ENCODE measurements at regions not wholly inside any gene's neighbourhood (a gene's known extent, or its start where the extent isn't known, plus 50 kb on each side); places are given as distances from the start of the nearest gene placed in this dataset.

GRCh38 chr9:117800389-117800788 lies 96.2 kb downstream of the TLR4 start:
- Histone ChIP-seq H3K79me2 (ENCODE audit: control insufficient read depth, insufficient read depth, low read length) (no peaks in the 10 kb centered on the region), H3K9ac (ENCODE audit: insufficient read depth, low read length) (no peak overlapping the region), H3K9me3 (ENCODE audit: control insufficient read depth, insufficient read depth, low read depth, low read length) (no peaks in the 10 kb centered on the region), H3K27me3 (ENCODE audit: control insufficient read depth, insufficient read depth, low read length) (no peaks in the 10 kb centered on the region), H2AFZ (ENCODE audit: low read length) (no peak overlapping the region), H3K4me3 (replicated peaks in 1 of 4; ENCODE audit: control extremely low read depth in 1 of 4, insufficient read depth in 1 of 4, low read depth in 3 of 4, low read length in 4 of 4) (no peak overlapping the region), H3K4me2 (ENCODE audit: extremely low read depth, insufficient read depth, low read length) (no peak overlapping the region), H4K20me1 (ENCODE audit: control insufficient read depth, extremely low read depth, insufficient read depth, low read length) (no peaks in the 10 kb centered on the region), H3K4me1 (ENCODE audit: control insufficient read depth, extremely low read depth, insufficient read depth, low read length) (no peaks in the 10 kb centered on the region), H3K27ac (ENCODE audit: insufficient read depth, low read length) (no peak overlapping the region), H3K36me3 (ENCODE audit: control insufficient read depth, insufficient read depth, low read length) (no peaks in the 10 kb centered on the region)
- DNase-seq (ENCODE audit: low read depth in 2 of 2): no peak
- TF ChIP-seq CTCF (conservative IDR thresholded peaks at IDR 0.05 in 1 of 2, IDR thresholded peaks at IDR 0.05 in 1 of 2; ENCODE audit: low read depth in 1 of 2, low read length in 2 of 2) (no peak), EZH2 (IDR thresholded peaks at IDR 0.05; ENCODE audit: low read length, missing control alignments) (no peak)

- no peak overlapping the region for H3K4me3 ChIP-seq (replicated peaks in 1 of 4; ENCODE audit: control extremely low read depth in 1 of 4, insufficient read depth in 1 of 4, low read depth in 3 of 4, low read length in 4 of 4)
- H3K27me3 ChIP-seq (ENCODE audit: control insufficient read depth, insufficient read depth, low read length): no peaks in the 10 kb centered on the region
- no peaks in the 10 kb centered on the region for H3K9me3 ChIP-seq (ENCODE audit: control insufficient read depth, insufficient read depth, low read depth, low read length)
- H4K20me1 ChIP-seq (ENCODE audit: control insufficient read depth, extremely low read depth, insufficient read depth, low read length): no peaks in the 10 kb centered on the region
- no peak for TF ChIP-seq EZH2 (IDR thresholded peaks at IDR 0.05; ENCODE audit: low read length, missing control alignments)
- TF ChIP-seq CTCF (conservative IDR thresholded peaks at IDR 0.05 in 1 of 2, IDR thresholded peaks at IDR 0.05 in 1 of 2; ENCODE audit: low read depth in 1 of 2, low read length in 2 of 2): no peak
- H3K4me2 ChIP-seq (ENCODE audit: extremely low read depth, insufficient read depth, low read length): no peak overlapping the region
- H3K36me3 ChIP-seq (ENCODE audit: control insufficient read depth, insufficient read depth, low read length): no peaks in the 10 kb centered on the region
- H3K9ac ChIP-seq (ENCODE audit: insufficient read depth, low read length): no peak overlapping the region
- H2AFZ ChIP-seq (ENCODE audit: low read length): no peak overlapping the region
- H3K79me2 ChIP-seq (ENCODE audit: control insufficient read depth, insufficient read depth, low read length): no peaks in the 10 kb centered on the region
- no peak overlapping the region for H3K27ac ChIP-seq (ENCODE audit: insufficient read depth, low read length)
- DNase-seq (ENCODE audit: low read depth in 2 of 2): no peak
- H3K4me1 ChIP-seq (ENCODE audit: control insufficient read depth, extremely low read depth, insufficient read depth, low read length): no peaks in the 10 kb centered on the region
Observed at GRCh38 chr9:117809751-117810150, 105.5 kb downstream of the TLR4 start.

- Histone ChIP-seq H3K4me1 (ENCODE audit: control insufficient read depth, extremely low read depth, insufficient read depth, low read length) (no peaks in the 10 kb centered on the region), H4K20me1 (ENCODE audit: control insufficient read depth, extremely low read depth, insufficient read depth, low read length) (no peaks in the 10 kb centered on the region), H3K4me2 (ENCODE audit: extremely low read depth, insufficient read depth, low read length) (no peak overlapping the region), H3K79me2 (ENCODE audit: control insufficient read depth, insufficient read depth, low read length) (no peaks in the 10 kb centered on the region), H3K27me3 (ENCODE audit: control insufficient read depth, insufficient read depth, low read length) (no peaks in the 10 kb centered on the region), H2AFZ (ENCODE audit: low read length) (no peak overlapping the region), H3K36me3 (ENCODE audit: control insufficient read depth, insufficient read depth, low read length) (no peaks in the 10 kb centered on the region), H3K4me3 (replicated peaks in 1 of 4; ENCODE audit: control extremely low read depth in 1 of 4, insufficient read depth in 1 of 4, low read depth in 3 of 4, low read length in 4 of 4) (no peak overlapping the region), H3K9me3 (ENCODE audit: control insufficient read depth, insufficient read depth, low read depth, low read length) (no peaks in the 10 kb centered on the region), H3K9ac (ENCODE audit: insufficient read depth, low read length) (no peak overlapping the region), H3K27ac (ENCODE audit: insufficient read depth, low read length) (no peak overlapping the region)
- no peak for DNase-seq (ENCODE audit: low read depth in 2 of 2)
- TF ChIP-seq CTCF (conservative IDR thresholded peaks at IDR 0.05 in 1 of 2, IDR thresholded peaks at IDR 0.05 in 1 of 2; ENCODE audit: low read depth in 1 of 2, low read length in 2 of 2) (no peak), EZH2 (IDR thresholded peaks at IDR 0.05; ENCODE audit: low read length, missing control alignments) (no peak)
Observed at GRCh38 chr9:117815315-117815714, 111.1 kb downstream of the TLR4 start.
